Middle frontal gyrus (tissue), 1 donor: ENCODE measurements at regions not wholly inside any gene's neighbourhood (a gene's known extent, or its start where the extent isn't known, plus 50 kb on each side); places are given as distances from the start of the nearest gene placed in this dataset.
"Not testable (repeated sequence)": the region's sequence is repeated elsewhere in the genome, so short reads cannot be mapped to it uniquely, and the experiment has no call there.

Source experiments
- DNase-seq: peaks from one replicate; pipeline ENCODE4 v3.0.0-alpha.2; 2015; ENCODE audit warnings: low spot score; ENCODE audit errors: extremely low spot score

- no peak for DNase-seq
Measured at GRCh38 chr10:64973391-64973790, 1452.2 kb downstream of the REEP3 start.

- no peak for DNase-seq
Measured at GRCh38 chr10:64976150-64976549, 1454.9 kb downstream of the REEP3 start.

GRCh38 chr10:64977915-64978314 lies 1456.7 kb downstream of the REEP3 start:
- DNase-seq, result no peak

GRCh38 chr10:64996886-64997285 lies 1475.7 kb downstream of the REEP3 start:
- no peak for DNase-seq

- no peak for DNase-seq
Measured at GRCh38 chr10:65010845-65011244, 1489.6 kb downstream of the REEP3 start.

- no peak for DNase-seq
Measured at GRCh38 chr10:65017523-65017922, 1496.3 kb downstream of the REEP3 start.

GRCh38 chr10:65024886-65025285 lies 1503.7 kb downstream of the REEP3 start:
- no peak for DNase-seq

GRCh38 chr10:65030263-65030662 lies 1509.1 kb downstream of the REEP3 start:
- no peak for DNase-seq

GRCh38 chr10:65032867-65033769 lies 1511.9 kb downstream of the REEP3 start:
- DNase-seq, result no peak

- DNase-seq, result no peak
Measured at GRCh38 chr10:65033957-65034356, 1512.8 kb downstream of the REEP3 start.

- DNase-seq, result no peak
Measured at GRCh38 chr10:65040796-65041195, 1519.6 kb downstream of the REEP3 start.

GRCh38 chr10:65041307-65041706 lies 1520.1 kb downstream of the REEP3 start:
- DNase-seq, result no peak

GRCh38 chr10:65042496-65042895 lies 1521.3 kb downstream of the REEP3 start:
- no peak for DNase-seq

- DNase-seq, result no peak
Measured at GRCh38 chr10:65046831-65047230, 1525.6 kb downstream of the REEP3 start.

- DNase-seq, result not testable (repeated sequence)
Measured at GRCh38 chr10:65052111-65052510, 1530.9 kb downstream of the REEP3 start.

GRCh38 chr10:65053397-65053796 lies 1532.2 kb downstream of the REEP3 start:
- DNase-seq, result not testable (repeated sequence)

- not testable (repeated sequence) for DNase-seq
Measured at GRCh38 chr10:65053831-65054351, 1532.7 kb downstream of the REEP3 start.

GRCh38 chr10:65054701-65055100 lies 1533.5 kb downstream of the REEP3 start:
- not testable (repeated sequence) for DNase-seq

GRCh38 chr10:65065278-65065677 lies 1544.1 kb downstream of the REEP3 start:
- DNase-seq, result no peak

- DNase-seq, result no peak
Measured at GRCh38 chr10:65083222-65083621, 1562.0 kb downstream of the REEP3 start.

GRCh38 chr10:65090991-65091390 lies 1569.8 kb downstream of the REEP3 start:
- no peak for DNase-seq

GRCh38 chr10:65100146-65100545 lies 1578.9 kb downstream of the REEP3 start:
- DNase-seq, result no peak

GRCh38 chr10:65100881-65101280 lies 1579.7 kb downstream of the REEP3 start:
- not testable (repeated sequence) for DNase-seq
